Esophagus muscularis mucosa (tissue), 4 donors: ENCODE measurements at regions not wholly inside any gene's neighbourhood (a gene's known extent, or its start where the extent isn't known, plus 50 kb on each side); places are given as distances from the start of the nearest gene placed in this dataset.

Experiments
- DNase-seq: peaks from one replicate; pipeline ENCODE4 v3.0.0-alpha.2; 2017; ENCODE audit errors: extremely low spot score
- H3K27ac ChIP-seq, 4 donors: fragments of 200-600 bp; sonication (generic); replicated peaks in 1 of 4; 1 replicate in 3 of 4; 2 replicates in 1 of 4; pipeline ENCODE4 v1.5.1; 2016 to 2019; ENCODE audit warnings: mild to moderate bottlenecking in 1 of 4
- H3K27me3 ChIP-seq, 4 donors: fragments of 200-600 bp; sonication (generic); one replicate each; pipeline versions ENCODE4 v1.5.1 to v1.6.0; 2016 to 2019
- H3K36me3 ChIP-seq, 4 donors: fragments of 200-600 bp; sonication (generic); one replicate each; pipeline ENCODE4 v1.5.1; 2016 to 2019
- H3K4me1 ChIP-seq, 4 donors: fragments of 200-600 bp; sonication (generic); one replicate each; pipeline ENCODE4 v1.5.1; 2016 to 2019
- H3K4me3 ChIP-seq, 4 donors: fragments of 200-600 bp; sonication (generic); 1 replicate in 2 of 4; 2 replicates in 2 of 4; pipeline ENCODE4 v1.5.1; 2016 to 2019; ENCODE audit warnings: mild to moderate bottlenecking in 4 of 4, moderate library complexity in 1 of 4
- H3K9me3 ChIP-seq, 4 donors: fragments of 200-600 bp; sonication (generic); 1 replicate in 3 of 4; 2 replicates in 1 of 4; pipeline ENCODE4 v1.5.1; 2016 to 2019
- CTCF ChIP-seq, 3 experiments: fragments of 200-600 bp in 2 of 3; fragments of 450-650 bp in 1 of 3; sonication (generic) in 2 of 3; IDR thresholded peaks; one replicate each; pipeline ENCODE4 v1.5.1; 2017 to 2019; ENCODE audit warnings: antibody characterized with exemption in 3 of 3, mild to moderate bottlenecking in 2 of 3, moderate library complexity in 1 of 3
- EP300 ChIP-seq: sonication (generic); formaldehyde crosslinking; IDR thresholded peaks from one replicate; pipeline ENCODE4 v1.6.1; 2017; ENCODE audit warnings: antibody characterized with exemption
- POLR2A ChIP-seq: fragments of 450-650 bp; IDR thresholded peaks from one replicate; pipeline ENCODE4 v1.6.1; 2017; ENCODE audit warnings: antibody characterized with exemption, moderate library complexity, mild to moderate bottlenecking, low read depth
- POLR2AphosphoS5 ChIP-seq, 2 donors: sonication (generic); formaldehyde crosslinking; IDR thresholded peaks; one replicate each; pipeline ENCODE4 v1.6.1; 2017; ENCODE audit warnings: antibody characterized with exemption in 2 of 2
- WGBS: methylation state at CpG from one replicate; pipeline ENCODE4 v1.1.5; 2018; 5-methylcytosine and 5-hydroxymethylcytosine counted together
- intact Hi-C: fragments of 100-400 bp; cut with DNase I; formaldehyde crosslinking; loops from one replicate; pipeline ENCODE4 v1.15.1; 2023

- H3K9me3 ChIP-seq: peaks cover 0 to 9% (median 0%) of the 10 kb centered on the region in 4 donors
- TF ChIP-seq EP300: no peak
- no peak for TF ChIP-seq CTCF (IDR thresholded peaks at IDR 0.05)
- TF ChIP-seq POLR2A: no peak
- TF ChIP-seq POLR2AphosphoS5 (IDR thresholded peaks at IDR 0.05): no peak
These were observed 143.1 kb downstream of the NPY start for GRCh38 chr7:24427048-24427447.

GRCh38 chr7:24428676-24429075 lies 144.6 kb upstream of the PALS2 start:
- 43% methylated on average over 3 of the region's 3 CpGs for WGBS
- H3K9me3 ChIP-seq: peaks cover 0 to 9% (median 0%) of the 10 kb centered on the region in 4 donors
- intact Hi-C loops: no loop called here
- H3K36me3 ChIP-seq: no peaks in the 10 kb centered on the region
- H3K4me1 ChIP-seq: no peaks in the 10 kb centered on the region
- no peak overlapping the region for H3K27ac ChIP-seq
- H3K4me3 ChIP-seq: no peak overlapping the region
- no peak for DNase-seq
- no peak for TF ChIP-seq POLR2AphosphoS5 (IDR thresholded peaks at IDR 0.05)
- TF ChIP-seq CTCF (IDR thresholded peaks at IDR 0.05): no peak
- TF ChIP-seq EP300: no peak
- TF ChIP-seq POLR2A: no peak
- no peaks in the 10 kb centered on the region for H3K27me3 ChIP-seq

More at GRCh38 chr7:24427048-24427447, 143.1 kb downstream of the NPY start:
- intact Hi-C loops: no loop called here
- Histone ChIP-seq H3K4me3 (no peak overlapping the region), H3K36me3 (no peaks in the 10 kb centered on the region), H3K27ac (no peak overlapping the region), H3K4me1 (no peaks in the 10 kb centered on the region), H3K27me3 (no peaks in the 10 kb centered on the region)
- DNase-seq: no peak
- 49% methylated on average over 2 of the region's 2 CpGs for WGBS

- intact Hi-C loops: no loop called here
- H3K27me3 ChIP-seq: no peaks in the 10 kb centered on the region
- H3K36me3 ChIP-seq: no peaks in the 10 kb centered on the region
- TF ChIP-seq POLR2AphosphoS5 (IDR thresholded peaks at IDR 0.05) (no peak), CTCF (IDR thresholded peaks at IDR 0.05) (no peak), EP300 (no peak), POLR2A (no peak)
- no peak for DNase-seq
- H3K4me1 ChIP-seq: no peaks in the 10 kb centered on the region
- H3K4me3 ChIP-seq: no peak overlapping the region
- peaks cover 0 to 9% (median 0%) of the 10 kb centered on the region in 4 donors for H3K9me3 ChIP-seq
- 94% methylated on average over 29 of the region's 30 CpGs for WGBS
- H3K27ac ChIP-seq: no peak overlapping the region
These were observed 140.6 kb upstream of the PALS2 start for GRCh38 chr7:24432677-24433076.

GRCh38 chr7:24434972-24435371 lies 138.3 kb upstream of the PALS2 start:
- Histone ChIP-seq H3K4me1 (no peaks in the 10 kb centered on the region), H3K27ac (no peak overlapping the region), H3K36me3 (no peaks in the 10 kb centered on the region), H3K27me3 (no peaks in the 10 kb centered on the region), H3K9me3 (peaks cover 0 to 9% (median 0%) of the 10 kb centered on the region in 4 donors), H3K4me3 (no peak overlapping the region)
- intact Hi-C loops: no loop called here
- no peak for DNase-seq
- WGBS: 44% methylated on average over 4 of the region's 4 CpGs
- no peak for TF ChIP-seq POLR2AphosphoS5 (IDR thresholded peaks at IDR 0.05)
- TF ChIP-seq EP300: no peak
- no peak for TF ChIP-seq POLR2A
- no peak for TF ChIP-seq CTCF (IDR thresholded peaks at IDR 0.05)

GRCh38 chr7:24436131-24436920 lies 136.9 kb upstream of the PALS2 start:
- no peaks in the 10 kb centered on the region for H3K4me1 ChIP-seq
- H3K9me3 ChIP-seq: peaks cover 0 to 9% (median 0%) of the 10 kb centered on the region in 4 donors
- no peaks in the 10 kb centered on the region for H3K36me3 ChIP-seq
- WGBS: 88% methylated on average over 2 of the region's 2 CpGs
- no peak for TF ChIP-seq POLR2A
- no peak for TF ChIP-seq CTCF (IDR thresholded peaks at IDR 0.05)
- no peak for TF ChIP-seq EP300
- TF ChIP-seq POLR2AphosphoS5 (IDR thresholded peaks at IDR 0.05): no peak
- no peak overlapping the region for H3K4me3 ChIP-seq
- intact Hi-C loops: no loop called here
- H3K27me3 ChIP-seq: no peaks in the 10 kb centered on the region
- no peak for DNase-seq
- no peak overlapping the region for H3K27ac ChIP-seq
